Naive B cell (primary cell): ENCODE measurements at regions not wholly inside any gene's neighbourhood (a gene's known extent, or its start where the extent isn't known, plus 50 kb on each side); places are given as distances from the start of the nearest gene placed in this dataset.
"Not testable (repeated sequence)": the region's sequence is repeated elsewhere in the genome, so short reads cannot be mapped to it uniquely, and the experiment has no call there.

Experiments
- ATAC-seq, 2 donors: fragments of 150-1000 bp; cut with Tn5 transposase; 2 replicates each; pipeline ENCODE4 v1.10.0; 2021; ENCODE audit warnings: low read depth in 2 of 2, mild to moderate bottlenecking in 2 of 2, moderate library complexity in 2 of 2
- DNase-seq: peaks from one replicate; pipeline ENCODE4 v3.0.0; 2022
- H3K27ac Mint-ChIP-seq, 6 donors: one replicate each; pipeline ENCODE4 v1.8.0; 2020 to 2022; ENCODE audit warnings: mild to moderate bottlenecking in 6 of 6, mixed read lengths in 6 of 6, moderate library complexity in 5 of 6, inconsistent platforms in 2 of 6
- H3K27me3 Mint-ChIP-seq, 3 donors: one replicate each; pipeline ENCODE4 v1.8.0; 2021 to 2022; ENCODE audit warnings: mixed read lengths in 3 of 3, mild to moderate bottlenecking in 1 of 3
- H3K36me3 Mint-ChIP-seq, 2 donors: one replicate each; pipeline ENCODE4 v1.8.0; 2020 to 2022; ENCODE audit warnings: mixed read lengths in 2 of 2, inconsistent platforms in 1 of 2, mild to moderate bottlenecking in 1 of 2
- H3K4me1 Mint-ChIP-seq, 3 donors: one replicate each; pipeline ENCODE4 v1.8.0; 2020 to 2022; ENCODE audit warnings: mixed read lengths in 3 of 3, inconsistent platforms in 1 of 3, mild to moderate bottlenecking in 1 of 3, moderate library complexity in 1 of 3
- H3K4me3 Mint-ChIP-seq, 8 donors: one replicate each; pipeline ENCODE4 v1.8.0; 2020 to 2022; ENCODE audit warnings: mild to moderate bottlenecking in 8 of 8, mixed read lengths in 8 of 8, moderate library complexity in 8 of 8, inconsistent platforms in 2 of 8
- H3K9me3 Mint-ChIP-seq, 7 donors: one replicate each; pipeline ENCODE4 v1.8.0; 2020 to 2022; ENCODE audit warnings: mixed read lengths in 7 of 7, mild to moderate bottlenecking in 5 of 7, inconsistent platforms in 2 of 7, moderate library complexity in 1 of 7

DNA sequence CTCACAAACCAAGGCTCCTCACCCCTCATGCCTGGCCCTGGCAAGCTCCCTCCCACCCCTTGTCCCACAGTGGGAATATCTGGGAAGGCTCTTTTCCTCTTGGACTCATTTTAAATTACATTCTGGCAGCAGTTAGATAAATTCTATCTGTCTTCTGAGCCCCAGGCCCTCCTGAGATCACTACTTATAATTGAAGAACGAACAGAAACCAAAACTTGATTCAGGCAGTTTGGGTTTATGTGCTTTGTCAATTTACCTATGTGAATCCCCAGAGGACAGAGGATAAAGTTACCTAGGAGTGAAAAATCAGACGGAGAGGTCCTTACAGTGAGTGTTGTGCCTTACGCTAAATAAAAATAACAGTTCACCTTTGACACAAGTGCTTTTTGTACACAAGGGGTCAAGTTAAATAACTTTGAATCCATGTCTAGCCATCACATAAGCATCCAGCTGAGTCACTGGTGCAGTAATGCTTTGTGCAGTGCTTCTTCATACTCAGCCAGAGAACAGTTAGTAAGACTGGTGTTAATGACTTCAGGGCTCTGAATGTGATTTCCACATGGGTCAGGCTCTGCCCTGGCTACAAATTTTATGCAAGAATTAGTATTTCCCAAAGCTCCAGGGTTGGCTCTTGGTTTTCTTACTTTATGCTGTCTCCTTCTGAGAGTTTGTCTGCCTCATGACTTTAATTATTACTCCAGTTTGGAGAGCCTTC is 329.3 kb downstream of the INSIG2 start:
- Mint-ChIP-seq H3K36me3 (no peaks in the 10 kb centered on the region), H3K27me3 (peaks cover 0 to 16% (median 0%) of the 10 kb centered on the region in 3 donors), H3K9me3 (peaks cover 2 to 30% (median 11%) of the 10 kb centered on the region in 7 donors), H3K4me1 (no peaks in the 10 kb centered on the region), H3K27ac (peak overlapping the region in 1 of 6 donors; percentile 39), H3K4me3 (no peak overlapping the region)
- DNase-seq (no peak), ATAC-seq (no peak)

DNA sequence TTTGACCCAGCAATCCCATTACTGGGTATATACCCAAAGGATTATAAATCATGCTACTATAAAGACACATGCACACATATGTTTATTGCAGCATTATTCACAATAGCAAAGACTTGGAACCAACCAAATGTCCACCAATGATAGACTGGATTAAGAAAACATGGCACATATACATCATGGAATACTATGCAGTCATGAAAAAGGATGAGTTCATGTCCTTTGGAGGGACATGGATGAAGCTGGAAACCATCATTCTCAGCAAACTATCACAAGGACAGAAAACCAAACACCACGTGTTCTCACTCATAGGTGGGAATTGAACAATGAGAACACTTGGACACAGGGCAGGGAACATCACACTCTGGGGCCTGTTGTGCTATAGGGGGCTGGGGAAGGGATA is 326.9 kb downstream of the INSIG2 start:
- H3K27me3 Mint-ChIP-seq, ATAC-seq: not testable (repeated sequence)
- H3K9me3 Mint-ChIP-seq = peaks cover 0 to 35% (median 12%) of the 10 kb centered on the region in 7 donors

DNA sequence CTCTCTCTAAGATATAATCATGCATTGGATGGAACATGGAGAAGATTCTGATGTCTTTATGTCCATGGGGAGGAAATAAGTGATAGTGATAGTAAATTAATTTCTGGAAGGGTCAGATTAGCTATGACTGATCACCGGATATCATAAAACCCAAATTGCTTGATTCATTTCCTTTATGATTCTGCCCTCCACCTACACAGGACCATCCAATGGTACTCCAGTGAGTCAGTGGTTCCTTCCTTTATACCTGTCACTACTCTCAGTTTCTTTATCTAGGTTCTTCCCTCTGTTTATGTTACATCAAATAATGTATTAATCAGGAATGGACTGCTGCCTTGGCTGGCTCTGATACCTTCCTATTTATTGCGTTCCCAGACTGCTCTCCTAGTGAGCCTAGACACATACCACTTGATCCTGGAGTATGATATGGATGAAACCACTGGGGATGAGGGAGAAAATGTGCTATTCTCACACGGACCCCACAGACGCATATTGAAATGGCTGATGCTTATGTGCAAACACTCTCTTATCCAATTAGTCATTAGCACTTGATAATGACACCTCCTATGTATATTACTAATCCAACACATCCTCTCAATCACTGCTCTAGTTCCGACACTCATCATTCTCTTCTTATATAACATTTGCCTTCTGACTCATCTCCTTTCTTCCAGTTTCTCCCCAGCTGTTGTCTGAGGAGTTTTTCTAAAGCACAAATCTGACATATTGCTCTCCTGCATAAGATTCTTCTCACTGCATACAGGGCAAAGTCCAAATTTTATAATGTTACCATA is 315.6 kb downstream of the INSIG2 start:
- Mint-ChIP-seq H3K27ac (no peak overlapping the region), H3K9me3 (peaks cover 0 to 35% (median 10%) of the 10 kb centered on the region in 7 donors), H3K27me3 (peaks cover 0 to 10% (median 9%) of the 10 kb centered on the region in 3 donors), H3K4me1 (no peaks in the 10 kb centered on the region), H3K36me3 (peaks cover 0 to 8% of the 10 kb centered on the region in 2 donors), H3K4me3 (no peak overlapping the region)
- DNase-seq = no peak
- ATAC-seq = no peak

More for the DNA sequence above, 326.9 kb downstream of the INSIG2 start:
- not testable (repeated sequence) for H3K4me3 Mint-ChIP-seq, DNase-seq, H3K4me1 Mint-ChIP-seq, H3K27ac Mint-ChIP-seq, H3K36me3 Mint-ChIP-seq

DNA sequence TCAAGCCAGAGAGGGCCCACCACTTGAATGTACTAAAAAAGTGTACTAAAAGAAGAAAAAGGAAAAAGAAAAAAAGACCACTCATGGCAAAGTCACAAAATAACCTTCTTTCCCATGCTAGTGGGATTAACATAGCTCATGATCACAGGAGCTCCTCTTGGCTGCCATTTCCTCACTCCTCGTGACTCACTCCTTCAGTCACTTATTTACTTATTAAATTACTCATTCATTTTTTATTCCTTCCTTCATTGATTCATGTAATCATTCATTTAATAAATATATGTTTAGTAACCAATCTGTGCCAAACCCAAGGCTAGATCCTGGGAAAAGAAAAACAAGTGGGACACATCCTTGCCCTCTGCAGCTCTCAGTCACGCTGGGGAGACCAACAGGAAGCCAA is 300.5 kb downstream of the INSIG2 start:
- Mint-ChIP-seq H3K4me3 (no peak overlapping the region), H3K27ac (no peak overlapping the region), H3K27me3 (peaks cover 0 to 9% (median 5%) of the 10 kb centered on the region in 3 donors), H3K4me1 (no peaks in the 10 kb centered on the region), H3K36me3 (no peaks in the 10 kb centered on the region), H3K9me3 (peaks cover 2 to 16% (median 8%) of the 10 kb centered on the region in 7 donors)
- DNase-seq (no peak), ATAC-seq (no peak)

DNA sequence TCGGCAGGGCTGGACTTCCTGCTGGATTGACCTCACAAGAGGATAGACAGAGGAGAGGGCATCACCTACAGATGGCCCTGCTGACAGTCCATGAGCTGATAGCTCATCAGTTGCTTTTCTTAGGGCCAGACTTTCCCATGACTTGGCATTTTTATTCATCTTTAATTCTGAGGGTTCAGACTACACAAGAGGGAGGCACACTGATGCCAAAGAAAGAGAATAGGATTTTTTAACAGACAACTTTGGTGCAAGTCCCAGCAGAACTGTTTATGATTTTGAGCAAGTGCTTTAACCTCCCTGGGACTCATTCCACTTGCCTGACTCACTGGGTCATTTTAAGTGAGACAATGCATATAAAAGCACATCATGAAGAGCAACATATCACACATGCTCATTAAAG is 299.2 kb downstream of the INSIG2 start:
- Mint-ChIP-seq H3K9me3 (peaks cover 2 to 23% (median 8%) of the 10 kb centered on the region in 7 donors), H3K36me3 (no peaks in the 10 kb centered on the region), H3K27me3 (peaks cover 0 to 13% (median 5%) of the 10 kb centered on the region in 3 donors), H3K4me1 (no peaks in the 10 kb centered on the region), H3K4me3 (no peak overlapping the region), H3K27ac (no peak overlapping the region)
- no peak for DNase-seq
- ATAC-seq = no peak

DNA sequence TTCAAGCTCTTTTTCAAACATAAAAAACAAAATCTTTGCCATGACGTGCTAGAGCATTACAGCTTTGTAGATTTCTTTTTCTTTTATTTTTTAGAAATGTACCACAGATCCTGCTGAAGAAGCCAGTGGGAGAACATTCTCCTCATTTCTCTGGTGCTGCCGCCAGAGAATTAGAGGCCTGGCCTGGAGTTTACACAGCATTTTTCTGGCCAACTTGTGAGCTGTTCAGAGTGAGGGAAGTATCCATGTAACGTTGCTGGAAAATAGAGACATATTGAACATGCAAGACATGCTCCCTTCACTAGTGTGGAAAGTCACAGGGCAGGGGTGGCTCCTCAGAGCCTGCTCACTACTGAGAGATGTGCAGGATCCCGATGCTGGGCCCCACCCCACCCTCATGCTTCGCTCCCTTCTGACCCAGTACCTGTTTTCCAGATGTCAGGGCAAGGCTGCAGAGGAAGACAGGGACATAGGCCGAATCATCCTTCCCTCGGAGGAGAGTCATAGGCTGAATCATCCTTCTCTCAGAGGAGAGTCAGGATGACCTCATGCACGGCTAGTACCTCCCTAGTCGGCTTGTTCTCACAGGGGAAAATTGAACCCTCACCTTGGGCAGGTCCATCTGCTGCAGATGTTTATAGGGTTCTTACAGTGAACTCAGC is 298.5 kb downstream of the INSIG2 start:
- Mint-ChIP-seq H3K4me1 (no peaks in the 10 kb centered on the region), H3K9me3 (peaks cover 2 to 23% (median 8%) of the 10 kb centered on the region in 7 donors), H3K4me3 (no peak overlapping the region), H3K36me3 (no peaks in the 10 kb centered on the region), H3K27ac (no peak overlapping the region), H3K27me3 (peaks cover 0 to 13% (median 5%) of the 10 kb centered on the region in 3 donors)
- DNase-seq (no peak), ATAC-seq (no peak)

DNA sequence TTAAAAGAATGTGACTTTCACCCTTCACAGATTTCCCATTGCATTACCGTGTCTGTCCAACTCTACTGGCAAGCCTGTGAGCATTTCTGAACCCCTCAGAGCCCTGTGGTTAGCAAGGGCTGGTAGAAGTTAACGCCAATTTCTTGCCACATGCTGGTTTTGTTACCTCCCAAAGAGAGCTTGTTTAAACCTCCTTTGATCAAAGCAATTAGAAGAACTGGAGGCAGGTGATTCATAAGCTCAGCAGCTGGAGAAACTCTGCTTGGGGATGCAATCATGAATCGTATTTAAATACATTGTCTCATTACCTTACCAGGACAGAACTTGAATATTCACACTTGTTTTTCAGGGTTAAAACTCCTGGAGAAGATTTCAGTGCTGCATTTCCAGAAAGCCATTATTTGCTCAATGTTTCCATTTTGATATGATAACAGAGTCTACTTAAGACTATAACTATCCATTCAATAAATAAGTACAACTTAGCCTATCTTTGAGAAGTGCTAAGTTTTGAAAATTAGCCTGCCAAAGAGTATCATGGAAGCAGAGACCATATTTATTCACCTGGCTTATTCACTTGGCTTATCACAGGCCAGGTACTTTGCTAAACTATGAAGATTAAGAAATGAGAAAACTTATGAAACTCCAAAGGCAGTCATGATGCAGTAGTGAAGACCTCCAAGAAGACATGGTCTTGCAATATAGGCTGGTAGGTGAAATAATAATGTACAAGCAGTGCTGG is 292.8 kb downstream of the INSIG2 start:
- peaks cover 0 to 16% (median 3%) of the 10 kb centered on the region in 7 donors for H3K9me3 Mint-ChIP-seq
- H3K4me3 Mint-ChIP-seq = no peak overlapping the region
- ATAC-seq = no peak
- DNase-seq = no peak
- H3K36me3 Mint-ChIP-seq = no peaks in the 10 kb centered on the region
- peaks cover 5 to 11% (median 9%) of the 10 kb centered on the region in 3 donors for H3K27me3 Mint-ChIP-seq
- H3K27ac Mint-ChIP-seq = no peak overlapping the region
- H3K4me1 Mint-ChIP-seq = no peaks in the 10 kb centered on the region

DNA sequence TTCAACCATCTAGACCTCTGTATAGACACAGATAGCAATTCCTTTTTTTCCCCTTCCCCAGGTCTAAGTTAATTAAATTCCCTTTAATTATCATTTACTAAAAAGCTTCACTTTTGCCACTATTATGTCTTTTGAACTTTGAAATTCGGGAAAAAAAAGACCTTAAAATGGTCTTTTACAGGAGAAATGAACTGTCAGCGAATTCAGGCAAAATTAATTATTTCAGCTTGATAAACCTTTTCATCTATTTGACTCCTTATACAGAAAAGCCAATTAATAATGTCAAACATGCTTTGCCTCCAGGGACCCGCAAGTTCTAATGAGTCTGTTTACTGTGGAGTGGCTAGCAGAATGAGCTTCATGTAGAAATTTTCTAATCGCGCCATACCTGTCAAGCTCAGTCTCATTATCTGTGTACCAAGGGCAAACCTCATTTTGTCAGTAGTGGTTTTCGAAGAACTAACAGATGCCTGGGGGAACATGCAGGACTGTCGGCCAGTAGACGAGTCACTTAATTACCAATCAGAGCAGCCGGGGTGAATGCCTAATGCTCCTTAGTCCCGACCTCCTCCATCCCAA is 287.7 kb downstream of the INSIG2 start:
- no peak for ATAC-seq
- peaks cover 0 to 6% (median 0%) of the 10 kb centered on the region in 7 donors for H3K9me3 Mint-ChIP-seq
- no peaks in the 10 kb centered on the region for H3K4me1 Mint-ChIP-seq
- H3K36me3 Mint-ChIP-seq = no peaks in the 10 kb centered on the region
- peaks cover 0 to 11% (median 3%) of the 10 kb centered on the region in 3 donors for H3K27me3 Mint-ChIP-seq
- DNase-seq = no peak
- H3K27ac Mint-ChIP-seq = no peak overlapping the region
- H3K4me3 Mint-ChIP-seq = no peak overlapping the region

DNA sequence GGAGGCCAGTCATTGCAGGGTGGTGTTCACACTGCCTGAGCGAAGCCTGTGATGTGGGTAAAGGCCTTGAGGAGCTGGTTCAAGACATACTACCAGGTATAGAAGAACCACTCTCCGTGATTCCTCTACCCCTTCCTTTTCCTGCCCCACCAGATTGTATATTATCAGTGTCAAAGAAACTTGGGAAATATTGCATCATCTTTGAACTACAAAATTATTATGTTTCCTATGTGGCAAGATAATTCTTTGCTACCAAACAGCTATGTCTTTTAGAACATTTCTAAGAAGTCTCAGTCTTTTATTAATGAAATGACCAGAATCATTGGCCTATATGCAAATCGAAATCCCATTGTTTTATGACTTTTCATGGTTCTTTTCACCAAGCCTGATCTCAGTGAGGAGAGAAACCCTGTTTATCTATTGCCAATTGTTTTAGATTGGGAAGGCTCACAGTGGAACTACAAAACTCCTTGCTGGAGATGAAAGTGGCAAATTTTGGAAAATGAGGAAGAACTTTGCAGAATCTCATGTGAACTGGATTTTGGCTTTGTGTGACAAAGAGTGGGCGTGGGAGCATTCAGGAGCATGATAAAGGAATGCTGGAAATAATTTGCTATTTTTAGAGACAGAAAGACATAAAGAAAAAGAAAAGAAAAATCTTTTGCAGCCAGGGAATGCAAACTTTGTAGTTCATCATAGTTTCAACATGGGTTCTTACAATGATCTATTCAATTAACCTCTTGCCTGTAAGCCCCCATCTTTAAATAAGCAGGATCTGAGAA is 286.9 kb downstream of the INSIG2 start:
- peak overlapping the region in 1 of 6 donors; percentile 53 for H3K27ac Mint-ChIP-seq
- H3K36me3 Mint-ChIP-seq = no peaks in the 10 kb centered on the region
- no peak for DNase-seq
- no peak for ATAC-seq
- no peaks in the 10 kb centered on the region for H3K4me1 Mint-ChIP-seq
- H3K4me3 Mint-ChIP-seq = no peak overlapping the region
- peaks cover 0 to 6% (median 0%) of the 10 kb centered on the region in 7 donors for H3K9me3 Mint-ChIP-seq
- H3K27me3 Mint-ChIP-seq = peaks cover under 1 to 11% (median 3%) of the 10 kb centered on the region in 3 donors

DNA sequence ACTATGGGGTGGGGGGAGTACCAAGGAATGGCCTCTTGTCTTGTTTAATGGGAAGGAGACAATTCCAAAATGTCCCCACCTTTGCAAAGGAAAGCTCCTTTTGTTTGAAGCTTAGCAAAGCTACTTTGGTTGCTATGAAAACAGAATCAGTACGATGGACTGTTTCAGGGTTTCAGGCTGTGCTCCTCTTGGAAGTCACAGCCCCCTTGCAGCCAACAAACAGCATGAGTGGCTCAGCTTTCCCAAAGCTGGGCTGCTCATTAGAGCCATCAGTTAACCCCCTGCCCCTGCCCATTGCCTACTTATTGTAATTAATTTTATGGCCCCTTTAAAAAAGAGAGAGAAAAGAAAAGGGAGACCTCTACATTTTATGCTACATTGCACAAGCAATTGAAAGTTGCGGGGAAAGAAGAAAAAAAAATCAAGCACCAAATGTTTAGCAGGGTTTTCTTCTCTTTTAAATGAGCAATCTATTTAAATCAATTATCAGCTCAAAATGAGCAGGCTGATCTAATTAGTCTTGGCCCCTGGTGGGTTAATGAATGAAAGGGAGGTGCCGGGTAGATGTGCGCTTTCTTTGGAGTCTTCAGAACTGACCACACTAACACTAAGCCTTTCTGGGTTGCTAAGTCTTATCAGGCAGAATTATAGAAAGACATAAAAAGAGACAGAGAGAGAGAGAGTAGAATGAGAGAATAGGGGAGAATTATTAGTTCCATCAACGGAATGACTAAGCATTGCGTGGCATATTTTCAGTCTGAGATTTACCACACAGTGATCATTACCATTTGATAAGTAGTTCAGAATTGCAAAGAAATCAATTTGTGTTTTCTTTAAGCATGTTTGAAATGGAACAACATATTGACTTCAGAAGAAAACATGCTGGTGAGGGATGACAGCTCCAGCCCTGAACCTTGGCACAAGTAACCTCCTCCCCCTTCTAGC is 284.9 kb downstream of the INSIG2 start:
- ATAC-seq (no peak), DNase-seq (no peak)
- no peak overlapping the region for H3K27ac Mint-ChIP-seq
- H3K36me3 Mint-ChIP-seq = no peaks in the 10 kb centered on the region
- H3K4me3 Mint-ChIP-seq = no peak overlapping the region
- H3K4me1 Mint-ChIP-seq = no peaks in the 10 kb centered on the region
- peaks cover 3 to 12% (median 11%) of the 10 kb centered on the region in 3 donors for H3K27me3 Mint-ChIP-seq
- peaks cover 0 to 6% (median 0%) of the 10 kb centered on the region in 7 donors for H3K9me3 Mint-ChIP-seq

DNA sequence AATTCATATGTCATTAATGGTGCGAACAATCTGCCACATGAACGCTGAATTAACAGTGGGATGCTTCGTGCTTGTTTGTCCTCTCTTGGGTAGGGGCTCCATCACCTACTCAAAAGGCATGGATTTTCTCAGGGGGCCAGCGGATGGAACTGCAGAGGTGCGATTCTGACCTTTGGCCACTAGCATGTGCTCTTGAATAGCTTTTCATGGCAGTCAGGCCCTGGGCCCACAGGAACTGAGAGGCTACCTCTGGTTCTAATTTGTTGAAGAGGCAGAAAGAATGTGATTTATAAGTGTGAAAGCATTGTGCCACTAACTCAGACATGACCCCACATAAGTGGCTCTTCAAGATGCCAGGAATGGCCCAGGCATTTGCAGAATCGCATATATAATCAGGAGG is 283.2 kb downstream of the INSIG2 start:
- no peak overlapping the region for H3K4me3 Mint-ChIP-seq
- ATAC-seq = no peak
- no peaks in the 10 kb centered on the region for H3K36me3 Mint-ChIP-seq

More for the DNA sequence above, 283.2 kb downstream of the INSIG2 start:
- Mint-ChIP-seq H3K9me3 (no peaks in the 10 kb centered on the region), H3K27me3 (peaks cover 0 to 24% (median 3%) of the 10 kb centered on the region in 3 donors), H3K27ac (no peak overlapping the region), H3K4me1 (no peaks in the 10 kb centered on the region)
- DNase-seq = no peak
